H9 (cell line): ENCODE measurements at regions not wholly inside any gene's neighbourhood (a gene's known extent, or its start where the extent isn't known, plus 50 kb on each side); places are given as distances from the start of the nearest gene placed in this dataset.
"Not testable (repeated sequence)": the region's sequence is repeated elsewhere in the genome, so short reads cannot be mapped to it uniquely, and the experiment has no call there.

ENCODE experiments used
- DNase-seq: peaks from one replicate; pipeline ENCODE4 v3.0.0-alpha.2; 2017
- H2AFZ ChIP-seq: one replicate; pipeline ENCODE4 v1.6.1; 2013; ENCODE audit warnings: mild to moderate bottlenecking, low read length, control low read depth, moderate library complexity
- H2AK5ac ChIP-seq: 2 replicates; pipeline ENCODE4 v1.6.1; 2013; ENCODE audit warnings: low read length, control low read depth, mixed read lengths; ENCODE audit not compliant: insufficient read length
- H2BK120ac ChIP-seq: one replicate; pipeline ENCODE4 v1.6.1; 2013; ENCODE audit warnings: low read depth, mild to moderate bottlenecking, low read length, control low read depth, inconsistent platforms; ENCODE audit not compliant: poor library complexity, severe bottlenecking
- H2BK12ac ChIP-seq: 2 replicates; pipeline ENCODE4 v1.6.1; 2013; ENCODE audit warnings: low read length, control low read depth, mixed read lengths, low read depth; ENCODE audit not compliant: insufficient read length
- H2BK15ac ChIP-seq: 2 replicates; pipeline ENCODE4 v1.6.1; 2013; ENCODE audit warnings: low read depth, low read length, control low read depth
- H2BK20ac ChIP-seq: one replicate; pipeline ENCODE4 v1.6.1; 2013; ENCODE audit warnings: low read depth, mild to moderate bottlenecking, low read length, control low read depth, inconsistent platforms; ENCODE audit not compliant: poor library complexity, severe bottlenecking
- H2BK5ac ChIP-seq: 2 replicates; pipeline ENCODE4 v1.6.1; 2013; ENCODE audit warnings: low read length, control low read depth, mixed read lengths; ENCODE audit not compliant: insufficient read length
- H3K14ac ChIP-seq: 2 replicates; pipeline ENCODE4 v1.6.1; 2013; ENCODE audit warnings: low read length, control low read depth; ENCODE audit not compliant: insufficient read depth
- H3K18ac ChIP-seq: 2 replicates; pipeline ENCODE4 v1.6.1; 2013; ENCODE audit warnings: low read depth, mild to moderate bottlenecking, mixed read lengths, low read length, control low read depth; ENCODE audit not compliant: insufficient read length
- H3K23ac ChIP-seq: 2 replicates; pipeline ENCODE4 v1.6.1; 2013; ENCODE audit warnings: low read length, control low read depth, mixed read lengths, low read depth; ENCODE audit not compliant: insufficient read length
- H3K23me2 ChIP-seq: 2 replicates; pipeline ENCODE4 v1.6.1; 2013; ENCODE audit warnings: low read depth, mild to moderate bottlenecking, mixed read lengths, low read length, control low read depth; ENCODE audit not compliant: insufficient read length, poor library complexity, severe bottlenecking
- H3K27ac ChIP-seq: 2 replicates; pipeline ENCODE4 v1.5.1; 2013; ENCODE audit warnings: low read length, control low read depth, mixed read lengths, low read depth; ENCODE audit not compliant: insufficient read length
- H3K27me3 ChIP-seq: 2 replicates; pipeline ENCODE4 v1.6.1; 2013; ENCODE audit warnings: low read length, control low read depth, inconsistent platforms; ENCODE audit not compliant: insufficient read depth
- H3K4ac ChIP-seq: 2 replicates; pipeline ENCODE4 v1.6.1; 2013; ENCODE audit warnings: low read depth, mild to moderate bottlenecking, control low read depth, inconsistent platforms, low read length, moderate library complexity
- H3K4me1 ChIP-seq: 2 replicates; pipeline ENCODE4 v1.6.1; 2013; ENCODE audit warnings: low read length, control low read depth, inconsistent platforms; ENCODE audit not compliant: insufficient read depth
- H3K4me2 ChIP-seq: 2 replicates; pipeline ENCODE4 v1.6.1; 2013; ENCODE audit warnings: low read length, control low read depth, mixed read lengths; ENCODE audit not compliant: insufficient read length, insufficient read depth
- H3K56ac ChIP-seq: 2 replicates; pipeline ENCODE4 v1.6.1; 2013; ENCODE audit warnings: low read depth, mild to moderate bottlenecking, mixed read lengths, low read length, control low read depth; ENCODE audit not compliant: insufficient read length
- H3K79me1 ChIP-seq: 2 replicates; pipeline ENCODE4 v1.6.1; 2013; ENCODE audit warnings: low read depth, mild to moderate bottlenecking, moderate library complexity, low read length, control low read depth, inconsistent platforms; ENCODE audit not compliant: insufficient read depth, poor library complexity, severe bottlenecking
- H3K79me2 ChIP-seq: 2 replicates; pipeline ENCODE4 v1.6.1; 2013; ENCODE audit warnings: low read length, control low read depth, inconsistent platforms; ENCODE audit not compliant: insufficient read depth
- H3K9ac ChIP-seq: 2 replicates; pipeline ENCODE4 v1.6.1; 2013; ENCODE audit warnings: low read length, control low read depth, mixed read lengths; ENCODE audit not compliant: insufficient read length; ENCODE audit errors: extremely low read depth
- H3K9me3 ChIP-seq: one replicate; pipeline ENCODE4 v1.6.1; 2013; ENCODE audit warnings: low read depth, low read length, inconsistent platforms; ENCODE audit not compliant: control insufficient read depth
- H3T11ph ChIP-seq: one replicate; pipeline ENCODE4 v1.6.1; 2013; ENCODE audit warnings: mild to moderate bottlenecking, low read length, control low read depth, inconsistent platforms
- H4K20me1 ChIP-seq: one replicate; pipeline ENCODE4 v1.6.1; 2013; ENCODE audit not compliant: control insufficient read depth, insufficient read length, insufficient read depth
- H4K5ac ChIP-seq: 2 replicates; pipeline ENCODE4 v1.6.1; 2013; ENCODE audit warnings: low read depth, mild to moderate bottlenecking, mixed read lengths, low read length, control low read depth; ENCODE audit not compliant: insufficient read length
- H4K8ac ChIP-seq: replicated peaks from 2 replicates; pipeline ENCODE4 v1.6.1; 2013; ENCODE audit warnings: low read length, control low read depth, mixed read lengths, low read depth; ENCODE audit not compliant: insufficient read length
- H4K91ac ChIP-seq: 2 replicates; pipeline ENCODE4 v1.6.1; 2013; ENCODE audit warnings: low read depth, mild to moderate bottlenecking, moderate library complexity, mixed read lengths, low read length, control low read depth; ENCODE audit not compliant: insufficient read length
- H3K27ac Mint-ChIP-seq, 3 experiments: 2 replicates in 2 of 3; 3 replicates in 1 of 3; pipeline ENCODE4 v1.8.0; 2020 to 2021; ENCODE audit warnings: mixed read lengths in 3 of 3, mild to moderate bottlenecking in 1 of 3, moderate library complexity in 1 of 3
- H3K27me3 Mint-ChIP-seq: 2 replicates; pipeline ENCODE4 v1.8.0; 2021; ENCODE audit warnings: low read depth, mild to moderate bottlenecking, moderate library complexity, mixed read lengths
- H3K36me3 Mint-ChIP-seq, 3 experiments: 2 replicates in 2 of 3; 3 replicates in 1 of 3; pipeline ENCODE4 v1.8.0; 2020 to 2021; ENCODE audit warnings: low read depth in 3 of 3, mixed read lengths in 3 of 3; ENCODE audit not compliant: insufficient read depth in 1 of 3
- H3K4me1 Mint-ChIP-seq, 2 experiments: 2 replicates each; pipeline ENCODE4 v1.8.0; 2020; ENCODE audit warnings: mixed read lengths in 2 of 2
- H3K4me3 Mint-ChIP-seq, 2 experiments: 2 replicates in 1 of 2; 3 replicates in 1 of 2; pipeline ENCODE4 v1.8.0; 2020 to 2021; ENCODE audit warnings: mild to moderate bottlenecking in 2 of 2, mixed read lengths in 2 of 2, moderate library complexity in 1 of 2
- H3K9me3 Mint-ChIP-seq, 2 experiments: 2 replicates in 1 of 2; 3 replicates in 1 of 2; pipeline ENCODE4 v1.8.0; 2020; ENCODE audit warnings: mild to moderate bottlenecking in 2 of 2, mixed read lengths in 2 of 2, moderate library complexity in 1 of 2
- WGBS: extraction: QIAGEN DNeasy Blood & Tissue Kit; methylation state at CpG from one replicate; pipeline ENCODE4 v1.1.7; 2013; ENCODE audit warnings: missing lambda C conversion rate, low lambda C conversion rate, mixed read lengths; ENCODE audit not compliant: insufficient read length; ENCODE audit errors: extremely low coverage; 5-methylcytosine and 5-hydroxymethylcytosine counted together
- TF ChIP-seq, protein P1 (sequence below): fragments of 200-600 bp; sonication (generic); conservative IDR thresholded peaks from 3 replicates; pipeline ENCODE4 v1.8.0; 2021; ENCODE audit warnings: antibody characterized with exemption, mild to moderate bottlenecking

DNA sequence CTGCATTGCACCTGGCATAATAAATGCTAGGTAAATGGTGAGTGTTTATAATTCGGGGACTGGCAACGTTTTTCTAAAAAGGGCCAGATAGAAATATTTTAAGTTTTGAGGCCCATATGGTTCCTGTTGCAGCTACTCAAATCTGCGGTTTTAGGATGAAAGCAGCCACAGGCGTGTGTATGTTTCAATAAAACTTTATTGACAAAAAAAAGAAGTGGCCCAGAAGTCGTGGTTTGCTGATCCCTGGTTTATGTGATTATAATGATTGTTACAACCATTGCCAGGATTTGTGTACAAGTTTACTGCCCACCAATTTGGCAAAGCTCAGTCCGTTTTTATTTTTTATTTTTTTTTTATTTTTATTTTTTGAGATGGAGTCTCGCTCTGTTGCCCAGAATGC is 536.1 kb downstream of the XYLT1 start:
- Histone ChIP-seq H3K56ac (no peak overlapping the region), H2AK5ac (no peak overlapping the region), H3K23ac (no peak overlapping the region), H3K4me1 (peaks cover under 1% of the 10 kb centered on the region; the same call in 1 of the 2 replicates), H3K14ac (no peak overlapping the region), H2AFZ (no peak overlapping the region), H2BK20ac (no peak overlapping the region), H4K8ac (no peak overlapping the region), H4K91ac (no peak overlapping the region), H3K79me2 (no peaks in the 10 kb centered on the region), H3K9ac (no peak overlapping the region), H3T11ph (no peak overlapping the region), H2BK120ac (no peak overlapping the region), H3K18ac (no peak overlapping the region), H4K5ac (no peak overlapping the region), H3K4me2 (no peak overlapping the region), H2BK12ac (no peak overlapping the region), H3K9me3 (no peaks in the 10 kb centered on the region), H2BK15ac (no peak overlapping the region), H3K27ac (no peak overlapping the region), H3K27me3 (no peaks in the 10 kb centered on the region), H3K79me1 (no peaks in the 10 kb centered on the region), H3K4ac (no peak overlapping the region), H2BK5ac (no peak overlapping the region), H3K23me2 (no peaks in the 10 kb centered on the region), H4K20me1 (no peaks in the 10 kb centered on the region)
- no CpG with 5 or more reads among the region's 7 CpGs for WGBS
- no peak for DNase-seq
- H3K27ac Mint-ChIP-seq: no peak overlapping the region
- no peaks in the 10 kb centered on the region for H3K36me3 Mint-ChIP-seq
- H3K9me3 Mint-ChIP-seq: no peaks in the 10 kb centered on the region; a peak in 1 of 5 replicates
- peaks cover 19 to 31% of the 10 kb centered on the region in 2 experiments for H3K4me1 Mint-ChIP-seq
- TF ChIP-seq, protein P1, sequence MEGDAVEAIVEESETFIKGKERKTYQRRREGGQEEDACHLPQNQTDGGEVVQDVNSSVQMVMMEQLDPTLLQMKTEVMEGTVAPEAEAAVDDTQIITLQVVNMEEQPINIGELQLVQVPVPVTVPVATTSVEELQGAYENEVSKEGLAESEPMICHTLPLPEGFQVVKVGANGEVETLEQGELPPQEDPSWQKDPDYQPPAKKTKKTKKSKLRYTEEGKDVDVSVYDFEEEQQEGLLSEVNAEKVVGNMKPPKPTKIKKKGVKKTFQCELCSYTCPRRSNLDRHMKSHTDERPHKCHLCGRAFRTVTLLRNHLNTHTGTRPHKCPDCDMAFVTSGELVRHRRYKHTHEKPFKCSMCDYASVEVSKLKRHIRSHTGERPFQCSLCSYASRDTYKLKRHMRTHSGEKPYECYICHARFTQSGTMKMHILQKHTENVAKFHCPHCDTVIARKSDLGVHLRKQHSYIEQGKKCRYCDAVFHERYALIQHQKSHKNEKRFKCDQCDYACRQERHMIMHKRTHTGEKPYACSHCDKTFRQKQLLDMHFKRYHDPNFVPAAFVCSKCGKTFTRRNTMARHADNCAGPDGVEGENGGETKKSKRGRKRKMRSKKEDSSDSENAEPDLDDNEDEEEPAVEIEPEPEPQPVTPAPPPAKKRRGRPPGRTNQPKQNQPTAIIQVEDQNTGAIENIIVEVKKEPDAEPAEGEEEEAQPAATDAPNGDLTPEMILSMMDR: no peak
- peaks cover 3% of the 10 kb centered on the region; the same call in 1 of the 2 replicates for H3K27me3 Mint-ChIP-seq
- no peak overlapping the region for H3K4me3 Mint-ChIP-seq

DNA sequence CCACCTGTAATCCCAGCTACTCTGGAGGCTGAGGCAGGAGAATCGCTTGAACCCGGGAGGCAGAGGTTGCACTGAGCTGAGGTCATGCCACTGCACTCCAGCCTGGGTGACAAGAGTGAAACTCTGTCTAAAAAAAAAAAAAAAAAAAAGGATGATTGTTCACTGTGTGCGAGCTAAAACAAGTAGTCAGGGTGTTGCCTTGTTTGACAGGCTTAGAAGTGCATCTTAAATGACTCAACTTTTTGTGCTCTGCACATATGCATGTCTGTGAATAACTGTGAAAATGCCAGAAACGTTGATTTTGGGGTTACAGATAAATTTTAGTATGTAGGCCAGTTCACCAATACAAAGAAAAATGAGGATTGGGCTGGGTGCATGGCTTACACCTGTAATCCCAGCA is 534.9 kb downstream of the XYLT1 start:
- not testable (repeated sequence) for H3K36me3 Mint-ChIP-seq, H3K9me3 ChIP-seq, H3K4me2 ChIP-seq, H3K14ac ChIP-seq, H4K5ac ChIP-seq, H2BK120ac ChIP-seq, H3K56ac ChIP-seq, H4K91ac ChIP-seq, H3K9me3 Mint-ChIP-seq, H3K23ac ChIP-seq, H3K27me3 ChIP-seq, H2BK20ac ChIP-seq, H3K79me1 ChIP-seq, H2BK12ac ChIP-seq, H3K27ac Mint-ChIP-seq, H2BK15ac ChIP-seq, H3K18ac ChIP-seq, H3K4me1 ChIP-seq, H3K27ac ChIP-seq, H3K79me2 ChIP-seq, H3T11ph ChIP-seq, H3K27me3 Mint-ChIP-seq, H3K9ac ChIP-seq, DNase-seq, H4K8ac ChIP-seq, H3K23me2 ChIP-seq, H4K20me1 ChIP-seq, H3K4ac ChIP-seq, H3K4me3 Mint-ChIP-seq, H2AK5ac ChIP-seq, H2AFZ ChIP-seq, H2BK5ac ChIP-seq
- H3K4me1 Mint-ChIP-seq: peaks cover 28 to 39% of the 10 kb centered on the region in 2 experiments
- no CpG with 5 or more reads among the region's 4 CpGs for WGBS
